Panc1 (cell line): ENCODE measurements at regions not wholly inside any gene's neighbourhood (a gene's known extent, or its start where the extent isn't known, plus 50 kb on each side); places are given as distances from the start of the nearest gene placed in this dataset.

ENCODE experiments used
- ATAC-seq: fragments of 200-7000 bp; cut with Tn5 transposase; 2 replicates; pipeline ENCODE4 v1.9.1; 2020; ENCODE audit warnings: mild to moderate bottlenecking, moderate library complexity
- BruUV-seq: library from RNA; stranded (reverse); fragments of 400-500 nt; replicated peaks from 2 replicates; lab custom pipeline; 2021; lab: Mats Ljungman, UMichigan
- CTCF ChIA-PET: fragments of 300-600 bp; sonication (Branson Sonifier 250); formaldehyde crosslinking; loops from one replicate; lab custom pipeline; 2022; ENCODE audit warnings: antibody characterized with exemption; lab: Charles Lee
- POLR2A ChIA-PET: fragments of 300-600 bp; sonication (Branson Sonifier 250); formaldehyde crosslinking; loops from one replicate; lab custom pipeline; 2022; ENCODE audit warnings: antibody characterized with exemption; lab: Charles Lee
- DNase-seq: peaks from one replicate; pipeline ENCODE4 v3.0.0-alpha.2; 2010; ENCODE audit warnings: low read depth, low spot score
- H3K27ac ChIP-seq: 2 replicates; pipeline ENCODE4 v1.5.1; 2011; ENCODE audit warnings: mild to moderate bottlenecking, low read length, inconsistent platforms
- H3K27me3 ChIP-seq: fragments of 200-500 bp; sonication (Bioruptor generic); 2 replicates; pipeline ENCODE4 v1.6.0; 2014; ENCODE audit warnings: low read length, inconsistent platforms; ENCODE audit not compliant: control insufficient read depth, insufficient read depth
- H3K36me3 ChIP-seq: fragments of 200-500 bp; sonication (Bioruptor generic); 2 replicates; pipeline ENCODE4 v1.5.1; 2014; ENCODE audit warnings: inconsistent platforms, mild to moderate bottlenecking, low read length, moderate library complexity; ENCODE audit not compliant: control insufficient read depth, insufficient read depth
- H3K4me1 ChIP-seq: 2 replicates; pipeline ENCODE4 v1.5.1; 2011; ENCODE audit warnings: inconsistent platforms, mild to moderate bottlenecking, low read length, moderate library complexity; ENCODE audit not compliant: control insufficient read depth, insufficient read depth
- H3K4me3 ChIP-seq, 2 experiments: 2 replicates each; pipeline ENCODE4 v1.5.1; 2011 to 2012; ENCODE audit warnings: low read depth in 2 of 2, low read length in 2 of 2, mild to moderate bottlenecking in 2 of 2, inconsistent platforms in 1 of 2, moderate library complexity in 1 of 2
- H3K9me3 ChIP-seq: fragments of 200-500 bp; sonication (Bioruptor generic); 2 replicates; pipeline ENCODE4 v1.5.1; 2014; ENCODE audit warnings: low read depth, mild to moderate bottlenecking, inconsistent platforms, low read length, moderate library complexity; ENCODE audit not compliant: control insufficient read depth, insufficient read depth
- POLR2AphosphoS5 ChIP-seq: IDR thresholded peaks from 2 replicates; pipeline ENCODE4 v1.6.1; 2012; ENCODE audit warnings: mild to moderate bottlenecking, low read depth, low read length, moderate library complexity
- SIN3A ChIP-seq: IDR thresholded peaks from 2 replicates; pipeline ENCODE4 v1.6.1; 2012; ENCODE audit warnings: low read depth, mild to moderate bottlenecking, low read length, moderate library complexity, borderline replicate concordance; ENCODE audit not compliant: insufficient read depth
- TCF7L2 ChIP-seq: IDR thresholded peaks from 2 replicates; pipeline ENCODE4 v1.6.1; 2011; ENCODE audit warnings: mild to moderate bottlenecking, low read depth, low read length, inconsistent platforms
- in situ Hi-C: cut with HindIII; loops from 2 replicates; pipeline ENCODE4 v1.10.0; 2016; ENCODE audit warnings: low sequenced_read_pairs, low pct_unique_long_range_greater_than_20kb
- intact Hi-C: fragments of 100-400 bp; cut with micrococcal nuclease; formaldehyde crosslinking; loops from one replicate; pipeline ENCODE4 v1.10.0; 2022; ENCODE audit not compliant: unreplicated experiment
- TF ChIP-seq, protein P1 (sequence below): fragments of 450-650 bp; IDR thresholded peaks from 2 replicates; pipeline ENCODE4 v1.5.1; 2017; ENCODE audit warnings: mild to moderate bottlenecking
- TF ChIP-seq, protein P2 (sequence below), 2 experiments: IDR thresholded peaks; 2 replicates each; pipeline ENCODE4 v1.6.1; 2011 to 2012; ENCODE audit warnings: low read depth in 2 of 2, control low read depth in 1 of 2, low read length in 1 of 2, mild to moderate bottlenecking in 1 of 2, moderate library complexity in 1 of 2; ENCODE audit not compliant: insufficient read depth in 1 of 2

- Histone ChIP-seq H3K27ac (no peak overlapping the region), H3K27me3 (no peaks in the 10 kb centered on the region), H3K4me3 (no peak overlapping the region), H3K4me1 (no peaks in the 10 kb centered on the region), H3K9me3 (no peaks in the 10 kb centered on the region), H3K36me3 (no peaks in the 10 kb centered on the region)
- in situ Hi-C loops: no loop called here
- ChIA-PET POLR2A (no interaction called here), CTCF (no interaction called here)
- DNase-seq: no peak
- TF ChIP-seq SIN3A (no peak), TCF7L2 (no peak), POLR2AphosphoS5 (no peak)
- TF ChIP-seq, protein P1, sequence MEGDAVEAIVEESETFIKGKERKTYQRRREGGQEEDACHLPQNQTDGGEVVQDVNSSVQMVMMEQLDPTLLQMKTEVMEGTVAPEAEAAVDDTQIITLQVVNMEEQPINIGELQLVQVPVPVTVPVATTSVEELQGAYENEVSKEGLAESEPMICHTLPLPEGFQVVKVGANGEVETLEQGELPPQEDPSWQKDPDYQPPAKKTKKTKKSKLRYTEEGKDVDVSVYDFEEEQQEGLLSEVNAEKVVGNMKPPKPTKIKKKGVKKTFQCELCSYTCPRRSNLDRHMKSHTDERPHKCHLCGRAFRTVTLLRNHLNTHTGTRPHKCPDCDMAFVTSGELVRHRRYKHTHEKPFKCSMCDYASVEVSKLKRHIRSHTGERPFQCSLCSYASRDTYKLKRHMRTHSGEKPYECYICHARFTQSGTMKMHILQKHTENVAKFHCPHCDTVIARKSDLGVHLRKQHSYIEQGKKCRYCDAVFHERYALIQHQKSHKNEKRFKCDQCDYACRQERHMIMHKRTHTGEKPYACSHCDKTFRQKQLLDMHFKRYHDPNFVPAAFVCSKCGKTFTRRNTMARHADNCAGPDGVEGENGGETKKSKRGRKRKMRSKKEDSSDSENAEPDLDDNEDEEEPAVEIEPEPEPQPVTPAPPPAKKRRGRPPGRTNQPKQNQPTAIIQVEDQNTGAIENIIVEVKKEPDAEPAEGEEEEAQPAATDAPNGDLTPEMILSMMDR: no peak
- TF ChIP-seq, protein P2, sequence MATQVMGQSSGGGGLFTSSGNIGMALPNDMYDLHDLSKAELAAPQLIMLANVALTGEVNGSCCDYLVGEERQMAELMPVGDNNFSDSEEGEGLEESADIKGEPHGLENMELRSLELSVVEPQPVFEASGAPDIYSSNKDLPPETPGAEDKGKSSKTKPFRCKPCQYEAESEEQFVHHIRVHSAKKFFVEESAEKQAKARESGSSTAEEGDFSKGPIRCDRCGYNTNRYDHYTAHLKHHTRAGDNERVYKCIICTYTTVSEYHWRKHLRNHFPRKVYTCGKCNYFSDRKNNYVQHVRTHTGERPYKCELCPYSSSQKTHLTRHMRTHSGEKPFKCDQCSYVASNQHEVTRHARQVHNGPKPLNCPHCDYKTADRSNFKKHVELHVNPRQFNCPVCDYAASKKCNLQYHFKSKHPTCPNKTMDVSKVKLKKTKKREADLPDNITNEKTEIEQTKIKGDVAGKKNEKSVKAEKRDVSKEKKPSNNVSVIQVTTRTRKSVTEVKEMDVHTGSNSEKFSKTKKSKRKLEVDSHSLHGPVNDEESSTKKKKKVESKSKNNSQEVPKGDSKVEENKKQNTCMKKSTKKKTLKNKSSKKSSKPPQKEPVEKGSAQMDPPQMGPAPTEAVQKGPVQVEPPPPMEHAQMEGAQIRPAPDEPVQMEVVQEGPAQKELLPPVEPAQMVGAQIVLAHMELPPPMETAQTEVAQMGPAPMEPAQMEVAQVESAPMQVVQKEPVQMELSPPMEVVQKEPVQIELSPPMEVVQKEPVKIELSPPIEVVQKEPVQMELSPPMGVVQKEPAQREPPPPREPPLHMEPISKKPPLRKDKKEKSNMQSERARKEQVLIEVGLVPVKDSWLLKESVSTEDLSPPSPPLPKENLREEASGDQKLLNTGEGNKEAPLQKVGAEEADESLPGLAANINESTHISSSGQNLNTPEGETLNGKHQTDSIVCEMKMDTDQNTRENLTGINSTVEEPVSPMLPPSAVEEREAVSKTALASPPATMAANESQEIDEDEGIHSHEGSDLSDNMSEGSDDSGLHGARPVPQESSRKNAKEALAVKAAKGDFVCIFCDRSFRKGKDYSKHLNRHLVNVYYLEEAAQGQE (IDR thresholded peaks at IDR 0.05; ENCODE audit: insufficient read depth in 1 of 2, low read depth in 2 of 2, low read length in 1 of 2): no peak
- no TSS peak for BruUV-seq
- no peak for ATAC-seq
- intact Hi-C loops: no loop called here
Measured at GRCh38 chr20:22717466-22717865, 133.1 kb upstream of the FOXA2 start.

DNA sequence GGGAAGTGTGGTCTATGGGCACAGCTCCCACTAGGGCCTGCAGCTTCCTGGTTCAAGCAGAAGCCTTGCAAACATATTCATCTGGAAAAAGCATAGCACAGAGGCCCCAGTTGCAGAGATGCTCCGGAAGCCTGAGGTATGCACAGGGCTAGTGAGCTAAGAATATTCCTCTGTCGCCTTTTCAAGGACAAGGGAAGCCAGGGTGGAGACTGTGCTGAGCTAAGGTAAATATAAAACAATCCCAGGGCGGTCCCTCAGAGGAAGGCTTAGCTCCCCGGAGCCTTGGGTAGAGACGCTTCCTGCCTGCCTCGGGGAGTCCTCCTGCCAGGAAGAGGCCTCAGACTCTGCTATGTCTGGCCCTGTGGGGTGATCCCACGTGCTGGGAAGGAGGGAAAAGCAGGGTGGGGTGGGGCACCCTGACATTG is 134.8 kb upstream of the FOXA2 start:
- CTCF ChIA-PET: no interaction called here
- POLR2A ChIA-PET: no interaction called here
- BruUV-seq: no TSS peak
- no peaks in the 10 kb centered on the region for H3K27me3 ChIP-seq
- no peak overlapping the region for H3K27ac ChIP-seq
- no peaks in the 10 kb centered on the region for H3K9me3 ChIP-seq
- TF ChIP-seq SIN3A (no peak), TCF7L2 (no peak), POLR2AphosphoS5 (no peak)
- TF ChIP-seq, protein P2 (IDR thresholded peaks at IDR 0.05; ENCODE audit: insufficient read depth in 1 of 2, low read depth in 2 of 2, low read length in 1 of 2): no peak
- TF ChIP-seq, protein P1: no peak
- ATAC-seq: no peak
- no peak overlapping the region for H3K4me3 ChIP-seq
- intact Hi-C loops (no loop called here), in situ Hi-C loops (no loop called here)
- no peaks in the 10 kb centered on the region for H3K36me3 ChIP-seq
- H3K4me1 ChIP-seq: no peaks in the 10 kb centered on the region
- no peak for DNase-seq
